GM23338 (cell line): ENCODE measurements at regions not wholly inside any gene's neighbourhood (a gene's known extent, or its start where the extent isn't known, plus 50 kb on each side); places are given as distances from the start of the nearest gene placed in this dataset.

Experiments
- EZH2 ChIP-seq: fragments of 200-600 bp; sonication (generic); IDR thresholded peaks from one replicate; pipeline ENCODE4 v1.8.0; 2017; ENCODE audit warnings: antibody characterized with exemption, mild to moderate bottlenecking, low read depth; ENCODE audit not compliant: unreplicated experiment
- NANOG ChIP-seq: IDR thresholded peaks from 2 replicates; pipeline ENCODE4 v1.6.1; 2016; ENCODE audit warnings: antibody characterized with exemption, borderline replicate concordance
- POLR2AphosphoS5 ChIP-seq: IDR thresholded peaks from 2 replicates; pipeline ENCODE4 v1.6.1; 2016; ENCODE audit warnings: antibody characterized with exemption, low read depth
- TF ChIP-seq, protein P1 (sequence below), 2 experiments: fragments of 200-600 bp in 1 of 2; sonication (generic) in 1 of 2; conservative IDR thresholded peaks; 2 replicates each; pipeline versions ENCODE4 v1.5.1 to v1.6.1; 2016 to 2017; ENCODE audit warnings: antibody characterized with exemption in 2 of 2, low read depth in 2 of 2, mild to moderate bottlenecking in 2 of 2, moderate library complexity in 1 of 2

DNA sequence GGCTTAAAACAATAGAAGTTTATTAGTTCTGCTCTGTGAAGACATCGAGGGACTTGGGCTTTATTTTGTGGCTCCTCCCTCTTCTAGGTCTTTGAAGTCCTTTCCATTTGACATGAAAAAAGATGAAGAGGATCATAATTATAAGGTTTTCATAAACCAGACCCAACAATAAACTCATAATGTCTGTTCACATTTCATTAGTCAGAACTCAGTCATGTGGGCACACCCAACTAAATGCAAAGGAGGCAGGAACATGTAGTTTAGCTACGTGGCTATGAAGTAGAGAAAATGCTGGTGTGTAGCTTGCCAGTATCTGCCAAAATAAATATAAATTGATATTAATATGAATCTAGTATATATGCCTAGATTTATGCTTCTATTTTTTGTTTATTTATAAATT, 393.9 kb upstream of the C9orf72 start:
- TF ChIP-seq POLR2AphosphoS5 (no peak), NANOG (no peak), EZH2 (no peak)
- TF ChIP-seq, protein P1, sequence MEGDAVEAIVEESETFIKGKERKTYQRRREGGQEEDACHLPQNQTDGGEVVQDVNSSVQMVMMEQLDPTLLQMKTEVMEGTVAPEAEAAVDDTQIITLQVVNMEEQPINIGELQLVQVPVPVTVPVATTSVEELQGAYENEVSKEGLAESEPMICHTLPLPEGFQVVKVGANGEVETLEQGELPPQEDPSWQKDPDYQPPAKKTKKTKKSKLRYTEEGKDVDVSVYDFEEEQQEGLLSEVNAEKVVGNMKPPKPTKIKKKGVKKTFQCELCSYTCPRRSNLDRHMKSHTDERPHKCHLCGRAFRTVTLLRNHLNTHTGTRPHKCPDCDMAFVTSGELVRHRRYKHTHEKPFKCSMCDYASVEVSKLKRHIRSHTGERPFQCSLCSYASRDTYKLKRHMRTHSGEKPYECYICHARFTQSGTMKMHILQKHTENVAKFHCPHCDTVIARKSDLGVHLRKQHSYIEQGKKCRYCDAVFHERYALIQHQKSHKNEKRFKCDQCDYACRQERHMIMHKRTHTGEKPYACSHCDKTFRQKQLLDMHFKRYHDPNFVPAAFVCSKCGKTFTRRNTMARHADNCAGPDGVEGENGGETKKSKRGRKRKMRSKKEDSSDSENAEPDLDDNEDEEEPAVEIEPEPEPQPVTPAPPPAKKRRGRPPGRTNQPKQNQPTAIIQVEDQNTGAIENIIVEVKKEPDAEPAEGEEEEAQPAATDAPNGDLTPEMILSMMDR (conservative IDR thresholded peaks at IDR 0.05; ENCODE audit: low read depth in 2 of 2): no peak
